ENCODE measurements at regions not wholly inside any gene's neighbourhood (a gene's known extent, or its start where the extent isn't known, plus 50 kb on each side); places are given as distances from the start of the nearest gene placed in this dataset.

- no peak for TF ChIP-seq CTCF (IDR thresholded peaks at IDR 0.05)
- TF ChIP-seq POLR2A (IDR thresholded peaks at IDR 0.05): no peak
- Histone ChIP-seq H3K27ac (no peak overlapping the region), H3K9me3 (no peaks in the 10 kb centered on the region), H3K27me3 (no peaks in the 10 kb centered on the region), H3K36me3 (ENCODE audit: low read depth, missing control alignments) (no peaks in the 10 kb centered on the region), H3K4me3 (no peak overlapping the region), H3K4me1 (peaks cover 16% of the 10 kb centered on the region)
- intact Hi-C loops (cut with DNase I; ENCODE audit: low total_unique reads): no loop called here
- 88 to 92% methylated on average over 3 of the region's 3 CpGs for WGBS, 2 donors
- no peak for DNase-seq
Measured at GRCh38 chr16:86665929-86666328, 87.6 kb downstream of the FOXL1 start.

GRCh38 chr16:86667035-86667434, 88.7 kb downstream of the FOXL1 start:
- Histone ChIP-seq H3K4me3 (no peak overlapping the region), H3K27me3 (no peaks in the 10 kb centered on the region), H3K27ac (no peak overlapping the region), H3K4me1 (peaks cover 16% of the 10 kb centered on the region), H3K9me3 (no peaks in the 10 kb centered on the region), H3K36me3 (ENCODE audit: low read depth, missing control alignments) (no peaks in the 10 kb centered on the region)
- 32 to 51% methylated on average over 3 of the region's 3 CpGs for WGBS, 2 donors
- TF ChIP-seq POLR2A (IDR thresholded peaks at IDR 0.05) (no peak), CTCF (IDR thresholded peaks at IDR 0.05) (no peak)
- peak; percentile 65 for DNase-seq
- intact Hi-C loops (cut with DNase I; ENCODE audit: low total_unique reads): no loop called here

GRCh38 chr16:86668136-86668910, 90.0 kb downstream of the FOXL1 start:
- TF ChIP-seq POLR2A (IDR thresholded peaks at IDR 0.05): no peak
- DNase-seq: no peak
- no peak overlapping the region for H3K4me3 ChIP-seq
- intact Hi-C loops (cut with DNase I; ENCODE audit: low total_unique reads): no loop called here
- no peak overlapping the region for H3K27ac ChIP-seq
- 66 to 78% methylated on average over 8 of the region's 8 CpGs for WGBS, 2 donors
- no peaks in the 10 kb centered on the region for H3K27me3 ChIP-seq
- no peaks in the 10 kb centered on the region for H3K36me3 ChIP-seq (ENCODE audit: low read depth, missing control alignments)
- peaks cover 16% of the 10 kb centered on the region for H3K4me1 ChIP-seq
- H3K9me3 ChIP-seq: no peaks in the 10 kb centered on the region

- intact Hi-C loops (cut with DNase I; ENCODE audit: low total_unique reads): no loop called here
- DNase-seq: no peak
- TF ChIP-seq CTCF (IDR thresholded peaks at IDR 0.05) (no peak), POLR2A (IDR thresholded peaks at IDR 0.05) (no peak)
- WGBS, 2 donors: 55 to 59% methylated on average over 10 of the region's 10 CpGs
- peak overlapping the region in 1 of 2 donors; percentile 30 for H3K27ac ChIP-seq
- peaks cover 16% of the 10 kb centered on the region for H3K4me1 ChIP-seq
- no peaks in the 10 kb centered on the region for H3K27me3 ChIP-seq
- H3K36me3 ChIP-seq (ENCODE audit: low read depth, missing control alignments): no peaks in the 10 kb centered on the region
- H3K9me3 ChIP-seq: no peaks in the 10 kb centered on the region
- no peak overlapping the region for H3K4me3 ChIP-seq
Measured at GRCh38 chr16:86669285-86669805, 91.0 kb downstream of the FOXL1 start.

- H3K4me3 ChIP-seq: no peak overlapping the region
- H3K9me3 ChIP-seq: no peaks in the 10 kb centered on the region
- H3K36me3 ChIP-seq (ENCODE audit: low read depth, missing control alignments): no peaks in the 10 kb centered on the region
- no peak for TF ChIP-seq CTCF (IDR thresholded peaks at IDR 0.05)
- TF ChIP-seq POLR2A (IDR thresholded peaks at IDR 0.05): no peak
- 29 to 45% methylated on average over 23 to 30 of the region's 30 CpGs for WGBS, 2 donors
- DNase-seq: peak; percentile 43
- intact Hi-C loops (cut with DNase I; ENCODE audit: low total_unique reads): no loop called here
- peaks cover 16% of the 10 kb centered on the region for H3K4me1 ChIP-seq
- H3K27me3 ChIP-seq: no peaks in the 10 kb centered on the region
- peak overlapping the region in 1 of 2 donors; percentile 30 for H3K27ac ChIP-seq
Measured at GRCh38 chr16:86669937-86670749, 91.8 kb downstream of the FOXL1 start.
